Keratinocyte (primary cell): ENCODE measurements at regions not wholly inside any gene's neighbourhood (a gene's known extent, or its start where the extent isn't known, plus 50 kb on each side); places are given as distances from the start of the nearest gene placed in this dataset.

Experiments
- DNase-seq: peaks from one replicate; pipeline ENCODE4 v3.0.0-alpha.2; 2011; ENCODE audit warnings: low read depth, missing footprints, low spot score
- FAIRE-seq: peaks from 2 replicates; lab custom pipeline; 2011; peaks lifted over from hg19 to GRCh38; lab: Jason Lieb, UNC
- H2AFZ ChIP-seq: 2 replicates; pipeline ENCODE4 v1.6.0; 2012; ENCODE audit warnings: low read length, control low read depth, inconsistent platforms; ENCODE audit not compliant: control insufficient read depth
- H3K27ac ChIP-seq: 2 replicates; pipeline ENCODE4 v1.5.1; 2011; ENCODE audit warnings: low read length; ENCODE audit not compliant: control insufficient read depth, insufficient read depth
- H3K27me3 ChIP-seq: 3 replicates; pipeline ENCODE4 v1.6.0; 2011; ENCODE audit warnings: low read length; ENCODE audit not compliant: control insufficient read depth, insufficient read depth; ENCODE audit errors: extremely low read depth
- H3K36me3 ChIP-seq, 2 experiments: 2 replicates in 1 of 2; 3 replicates in 1 of 2; pipeline ENCODE4 v1.5.1; 2011; ENCODE audit warnings: low read length in 2 of 2, mild to moderate bottlenecking in 1 of 2; ENCODE audit not compliant: control insufficient read depth in 2 of 2, insufficient read depth in 2 of 2; ENCODE audit errors: extremely low read depth in 1 of 2
- H3K4me1 ChIP-seq: 3 replicates; pipeline ENCODE4 v1.5.1; 2011; ENCODE audit warnings: low read length; ENCODE audit not compliant: control insufficient read depth, insufficient read depth; ENCODE audit errors: extremely low read depth
- H3K4me2 ChIP-seq: 3 replicates; pipeline ENCODE4 v1.6.0; 2011; ENCODE audit warnings: low read depth, low read length; ENCODE audit not compliant: control insufficient read depth, insufficient read depth; ENCODE audit errors: extremely low read depth
- H3K4me3 ChIP-seq, 3 experiments: fragments of 200-600 bp in 1 of 3; sonication (generic) in 1 of 3; 2 replicates in 2 of 3; 3 replicates in 1 of 3; pipeline ENCODE4 v1.5.1; 2011 to 2016; ENCODE audit warnings: low read length in 3 of 3, mild to moderate bottlenecking in 3 of 3, control low read depth in 2 of 3, inconsistent platforms in 1 of 3, low read depth in 1 of 3, mixed read lengths in 1 of 3, mixed run types in 1 of 3, moderate library complexity in 1 of 3; ENCODE audit not compliant: control insufficient read depth in 2 of 3, insufficient read depth in 2 of 3; ENCODE audit errors: extremely low read depth in 1 of 3
- H3K79me2 ChIP-seq: 2 replicates; pipeline ENCODE4 v1.6.0; 2012; ENCODE audit warnings: low read length; ENCODE audit not compliant: control insufficient read depth, insufficient read depth
- H3K9ac ChIP-seq: 3 replicates; pipeline ENCODE4 v1.6.0; 2011; ENCODE audit warnings: low read length; ENCODE audit not compliant: control insufficient read depth, insufficient read depth; ENCODE audit errors: extremely low read depth
- H3K9me1 ChIP-seq: 3 replicates; pipeline ENCODE4 v1.6.0; 2011; ENCODE audit warnings: low read length; ENCODE audit not compliant: control insufficient read depth, insufficient read depth; ENCODE audit errors: extremely low read depth
- H3K9me3 ChIP-seq: 2 replicates; pipeline ENCODE4 v1.5.1; 2012; ENCODE audit warnings: low read depth, low read length; ENCODE audit not compliant: control insufficient read depth
- H4K20me1 ChIP-seq: 3 replicates; pipeline ENCODE4 v1.6.0; 2011; ENCODE audit warnings: low read length; ENCODE audit not compliant: control insufficient read depth, insufficient read depth; ENCODE audit errors: extremely low read depth
- EZH2 ChIP-seq: IDR thresholded peaks from one replicate; pipeline ENCODE4 v1.6.1; 2012; ENCODE audit warnings: inconsistent platforms, mild to moderate bottlenecking, low read length, moderate library complexity
- dilution Hi-C: fragments of 300-500 bp; cut with MboI; formaldehyde crosslinking; loops from one replicate; pipeline ENCODE4 v1.7.0; 2020; ENCODE audit warnings: low sequenced_read_pairs; ENCODE audit not compliant: extremely low pct_ligation_motif_present
- TF ChIP-seq, protein P1 (sequence below), 3 experiments: IDR thresholded peaks in 1 of 3; conservative IDR thresholded peaks in 1 of 3; optimal IDR thresholded peaks in 1 of 3; 2 replicates in 2 of 3; 3 replicates in 1 of 3; pipeline versions ENCODE3 to v1.5.1; 2011; ENCODE audit warnings: low read length in 3 of 3, mild to moderate bottlenecking in 3 of 3, moderate library complexity in 2 of 3, control low read depth in 1 of 3, inconsistent platforms in 1 of 3; ENCODE audit not compliant: insufficient read depth in 2 of 3; ENCODE audit errors: extremely low read depth in 1 of 3

DNA sequence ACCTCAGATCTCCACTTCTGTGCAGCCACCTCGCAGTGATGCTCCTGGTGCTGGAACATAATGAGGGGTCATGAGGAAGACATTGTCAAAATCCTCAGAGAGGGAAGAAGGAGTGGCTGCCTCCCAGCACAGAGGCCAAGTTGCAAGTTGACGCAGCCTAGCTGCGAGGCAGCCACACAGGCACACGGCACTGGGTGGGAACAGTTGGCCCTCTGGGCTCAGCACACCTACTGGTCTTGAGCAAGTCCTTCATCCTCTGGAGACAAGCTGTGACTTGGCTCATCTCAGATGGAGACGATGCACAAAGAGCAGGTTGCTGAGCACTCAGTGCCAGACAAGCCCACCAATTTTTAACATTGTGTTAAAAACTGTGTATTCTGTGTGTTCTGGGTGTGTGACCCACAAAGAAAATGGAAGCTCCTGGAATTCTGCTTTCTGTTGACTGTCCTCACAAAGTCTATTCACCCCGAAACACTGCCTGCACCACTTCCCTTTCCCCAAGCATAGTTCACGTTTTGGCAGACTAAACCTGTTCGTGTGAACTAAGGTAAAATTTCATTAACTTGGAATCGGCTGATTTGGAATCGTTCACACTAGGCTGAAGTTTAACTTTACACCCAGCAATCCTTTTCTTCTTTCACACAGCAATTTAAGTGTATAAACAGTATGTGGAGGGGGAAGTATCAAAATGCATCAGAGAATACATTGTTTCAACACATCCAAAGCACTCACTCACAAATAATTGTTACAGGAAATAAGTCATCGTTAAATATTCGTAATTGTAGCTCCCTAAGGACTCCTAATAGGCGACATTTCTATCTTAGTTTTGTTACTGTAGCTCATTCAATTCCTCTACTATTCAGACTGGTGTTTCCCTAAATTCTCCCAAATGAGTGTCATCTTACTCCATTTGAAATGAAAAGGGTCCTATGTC is 266.6 kb upstream of the ID2 start:
- no peaks in the 10 kb centered on the region for H3K27me3 ChIP-seq
- no peaks in the 10 kb centered on the region for H3K36me3 ChIP-seq
- no peaks in the 10 kb centered on the region for H3K9me3 ChIP-seq
- DNase-seq (no peak), FAIRE-seq (no peak)
- no peak overlapping the region for H2AFZ ChIP-seq
- H4K20me1 ChIP-seq = no peaks in the 10 kb centered on the region
- H3K4me2 ChIP-seq = no peak overlapping the region
- no peak overlapping the region for H3K9ac ChIP-seq
- H3K9me1 ChIP-seq = no peaks in the 10 kb centered on the region
- H3K79me2 ChIP-seq = no peaks in the 10 kb centered on the region
- dilution Hi-C loops = no loop called here
- no peak overlapping the region for H3K27ac ChIP-seq
- no peak for TF ChIP-seq EZH2
- TF ChIP-seq, protein P1, sequence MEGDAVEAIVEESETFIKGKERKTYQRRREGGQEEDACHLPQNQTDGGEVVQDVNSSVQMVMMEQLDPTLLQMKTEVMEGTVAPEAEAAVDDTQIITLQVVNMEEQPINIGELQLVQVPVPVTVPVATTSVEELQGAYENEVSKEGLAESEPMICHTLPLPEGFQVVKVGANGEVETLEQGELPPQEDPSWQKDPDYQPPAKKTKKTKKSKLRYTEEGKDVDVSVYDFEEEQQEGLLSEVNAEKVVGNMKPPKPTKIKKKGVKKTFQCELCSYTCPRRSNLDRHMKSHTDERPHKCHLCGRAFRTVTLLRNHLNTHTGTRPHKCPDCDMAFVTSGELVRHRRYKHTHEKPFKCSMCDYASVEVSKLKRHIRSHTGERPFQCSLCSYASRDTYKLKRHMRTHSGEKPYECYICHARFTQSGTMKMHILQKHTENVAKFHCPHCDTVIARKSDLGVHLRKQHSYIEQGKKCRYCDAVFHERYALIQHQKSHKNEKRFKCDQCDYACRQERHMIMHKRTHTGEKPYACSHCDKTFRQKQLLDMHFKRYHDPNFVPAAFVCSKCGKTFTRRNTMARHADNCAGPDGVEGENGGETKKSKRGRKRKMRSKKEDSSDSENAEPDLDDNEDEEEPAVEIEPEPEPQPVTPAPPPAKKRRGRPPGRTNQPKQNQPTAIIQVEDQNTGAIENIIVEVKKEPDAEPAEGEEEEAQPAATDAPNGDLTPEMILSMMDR (optimal IDR thresholded peaks at IDR 0.05 in 1 of 3, IDR thresholded peaks at IDR 0.05 in 1 of 3, conservative IDR thresholded peaks at IDR 0.05 in 1 of 3; ENCODE audit: extremely low read depth in 1 of 3, insufficient read depth in 2 of 3, low read length in 3 of 3) = no peak
- no peak overlapping the region for H3K4me3 ChIP-seq
- H3K4me1 ChIP-seq = no peaks in the 10 kb centered on the region

DNA sequence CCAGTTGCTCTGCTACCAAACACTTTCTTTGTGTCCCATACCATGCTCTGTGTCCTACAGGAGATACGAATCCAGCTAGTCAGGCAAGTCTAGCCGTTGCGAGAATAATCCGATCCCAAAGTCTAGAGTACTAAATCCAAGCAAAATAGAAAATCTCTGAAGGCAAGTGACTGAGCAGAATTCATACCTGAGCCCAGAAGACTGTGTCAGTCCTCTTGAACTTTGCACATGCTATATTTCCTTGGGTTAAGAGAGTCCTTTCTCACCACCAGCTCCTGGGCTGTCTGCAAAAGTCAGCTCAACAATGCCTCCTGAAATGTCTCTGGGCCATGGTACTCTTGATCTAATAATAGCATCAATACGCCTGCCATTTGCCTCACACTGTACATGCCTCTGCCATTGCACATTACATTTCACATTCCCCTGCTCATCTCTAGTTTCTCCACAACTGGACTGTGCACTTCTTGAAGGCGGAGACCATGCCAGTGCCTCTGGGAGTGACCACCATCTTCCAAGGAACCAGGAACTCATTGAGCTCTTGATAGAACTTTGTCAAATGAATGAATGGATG is 265.8 kb upstream of the ID2 start:
- no peaks in the 10 kb centered on the region for H3K79me2 ChIP-seq
- no peaks in the 10 kb centered on the region for H3K4me1 ChIP-seq
- TF ChIP-seq EZH2 = no peak
- TF ChIP-seq, protein P1 (optimal IDR thresholded peaks at IDR 0.05 in 1 of 3, IDR thresholded peaks at IDR 0.05 in 1 of 3, conservative IDR thresholded peaks at IDR 0.05 in 1 of 3; ENCODE audit: extremely low read depth in 1 of 3, insufficient read depth in 2 of 3, low read length in 3 of 3) = no peak
- DNase-seq = no peak
- dilution Hi-C loops = no loop called here
- no peak overlapping the region for H3K27ac ChIP-seq
- no peaks in the 10 kb centered on the region for H3K9me3 ChIP-seq
- no peaks in the 10 kb centered on the region for H4K20me1 ChIP-seq
- H2AFZ ChIP-seq = no peak overlapping the region
- no peak overlapping the region for H3K4me3 ChIP-seq
- H3K4me2 ChIP-seq = no peak overlapping the region
- H3K9ac ChIP-seq = no peak overlapping the region
- FAIRE-seq = no peak
- H3K36me3 ChIP-seq = no peaks in the 10 kb centered on the region
- H3K9me1 ChIP-seq = no peaks in the 10 kb centered on the region
- H3K27me3 ChIP-seq = no peaks in the 10 kb centered on the region
